IMR-90 (cell line): ENCODE measurements at regions not wholly inside any gene's neighbourhood (a gene's known extent, or its start where the extent isn't known, plus 50 kb on each side); places are given as distances from the start of the nearest gene placed in this dataset.

Experiments used
- BHLHE40 ChIP-seq: fragments of 150-350 bp; IDR thresholded peaks from 2 replicates; pipeline ENCODE4 v1.6.1; 2016; ENCODE audit warnings: mild to moderate bottlenecking, low read depth, low read length
- CTCF ChIP-seq: conservative IDR thresholded peaks from 2 replicates; pipeline ENCODE4 v1.5.1; 2012; ENCODE audit warnings: mild to moderate bottlenecking, low read depth, low read length, improper control_type of control experiment
- FOS ChIP-seq: fragments of 150-350 bp; IDR thresholded peaks from 2 replicates; pipeline ENCODE4 v1.6.1; 2016; ENCODE audit warnings: low read depth, low read length
- MXI1 ChIP-seq: IDR thresholded peaks from 2 replicates; pipeline ENCODE4 v1.6.1; 2012; ENCODE audit warnings: low read depth, mild to moderate bottlenecking, low read length, moderate library complexity, borderline replicate concordance
- POLR2A ChIP-seq: IDR thresholded peaks from 2 replicates; pipeline ENCODE4 v1.6.1; 2012; ENCODE audit warnings: mild to moderate bottlenecking, low read depth, low read length
- RAD21 ChIP-seq: IDR thresholded peaks from 2 replicates; pipeline ENCODE4 v1.6.1; 2012; ENCODE audit warnings: low read length, improper control_type of control experiment
- RFX5 ChIP-seq: IDR thresholded peaks from 2 replicates; pipeline ENCODE4 v1.8.0; 2012; ENCODE audit warnings: low read depth, mild to moderate bottlenecking, low read length, moderate library complexity
- SMC3 ChIP-seq: fragments of 150-350 bp; IDR thresholded peaks from 2 replicates; pipeline ENCODE4 v1.6.1; 2016; ENCODE audit warnings: low read depth, mild to moderate bottlenecking, antibody characterized with exemption, low read length, moderate library complexity

- TF ChIP-seq BHLHE40 (no peak), CTCF (no peak), POLR2A (no peak), MXI1 (no peak), RFX5 (no peak), FOS (no peak), RAD21 (no peak), SMC3 (no peak)
These were observed 649.3 kb downstream of the IQCM start for GRCh38 chr4:149166365-149166764.
